Stomach (tissue), 8 donors: ENCODE measurements at regions not wholly inside any gene's neighbourhood (a gene's known extent, or its start where the extent isn't known, plus 50 kb on each side); places are given as distances from the start of the nearest gene placed in this dataset.
A peak's percentile ranks its signal among the peaks of the same experiment; 100 is the strongest.

Experiments
- DNase-seq, 2 donors: peaks; one replicate each; pipeline versions ENCODE4 v3.0.0 to v3.0.0-alpha.2; 2013 to 2019
- H3K27ac ChIP-seq, 5 donors: fragments of 200-600 bp in 4 of 5; sonication (generic) in 4 of 5; one replicate each; pipeline ENCODE4 v1.5.1; 2013 to 2019; ENCODE audit warnings: mild to moderate bottlenecking in 1 of 5, moderate library complexity in 1 of 5
- H3K27me3 ChIP-seq, 3 donors: fragments of 200-600 bp; sonication (generic); one replicate each; pipeline ENCODE4 v1.5.1; 2017 to 2019; ENCODE audit warnings: mixed run types in 1 of 3
- H3K36me3 ChIP-seq, 4 donors: fragments of 200-600 bp; sonication (generic); 1 replicate in 3 of 4; 2 replicates in 1 of 4; pipeline ENCODE4 v1.5.1; 2016 to 2019
- H3K4me1 ChIP-seq, 4 donors: fragments of 200-600 bp; sonication (generic); one replicate each; pipeline ENCODE4 v1.5.1; 2016 to 2019
- H3K4me3 ChIP-seq, 4 donors: fragments of 200-600 bp; sonication (generic) in 3 of 4; one replicate each; pipeline ENCODE4 v1.5.1; 2016 to 2019; ENCODE audit warnings: mild to moderate bottlenecking in 1 of 4
- H3K9me3 ChIP-seq, 4 donors: fragments of 200-600 bp; sonication (generic); one replicate each; pipeline ENCODE4 v1.5.1; 2016 to 2019
- CTCF ChIP-seq, 7 experiments: fragments of 450-650 bp in 4 of 7; fragments of 200-600 bp in 3 of 7; sonication (generic) in 3 of 7; IDR thresholded peaks; one replicate each; pipeline ENCODE4 v1.5.1; 2016 to 2019; ENCODE audit warnings: antibody characterized with exemption in 7 of 7, control low read depth in 2 of 7, mild to moderate bottlenecking in 1 of 7
- EP300 ChIP-seq: sonication (generic); formaldehyde crosslinking; IDR thresholded peaks from one replicate; pipeline ENCODE4 v1.6.1; 2017; ENCODE audit warnings: antibody characterized with exemption
- POLR2A ChIP-seq, 4 donors: fragments of 450-650 bp; IDR thresholded peaks; one replicate each; pipeline ENCODE4 v1.6.1; 2016; ENCODE audit warnings: antibody characterized with exemption in 4 of 4, control low read depth in 2 of 4, mild to moderate bottlenecking in 1 of 4, moderate library complexity in 1 of 4
- POLR2AphosphoS5 ChIP-seq, 3 donors: sonication (generic); formaldehyde crosslinking; IDR thresholded peaks; one replicate each; pipeline ENCODE4 v1.6.1; 2016; ENCODE audit warnings: antibody characterized with exemption in 3 of 3
- whole genome bisulfite sequencing, 5 donors: extraction: QIAGEN DNeasy Blood & Tissue Kit in 3 of 5; methylation state at CpG; one replicate each; pipeline versions ENCODE4 v1.1.5 to v1.1.7; 2013 to 2018; 5-methylcytosine and 5-hydroxymethylcytosine counted together
- intact Hi-C: fragments of 100-400 bp; cut with DNase I; formaldehyde crosslinking; loops from one replicate; pipeline ENCODE4 v1.15.1; 2023; ENCODE audit warnings: low total_unique reads
- donor health status: healthy with polysubstance abuse.
- donor health status: Bipolar disorder and iron deficiency.
- donor health status: healthy.

DNA sequence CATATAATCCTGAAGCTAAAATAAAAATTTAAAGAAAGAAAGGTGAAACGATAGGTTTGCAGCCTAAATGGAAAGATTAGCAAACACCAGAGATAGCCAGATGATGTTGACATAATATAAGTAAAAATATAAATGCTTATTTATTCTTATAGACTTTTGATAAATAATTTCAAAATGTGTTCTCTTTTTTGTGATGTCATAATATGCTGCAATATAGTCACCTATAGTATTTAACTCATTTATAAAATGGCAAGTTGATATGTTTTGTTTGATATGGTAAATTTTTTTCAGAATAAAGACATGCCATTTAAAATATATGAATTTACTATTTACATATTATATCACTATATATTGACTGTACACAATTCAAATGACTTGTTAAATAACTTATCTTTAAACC is 813.4 kb downstream of the LRFN5 start:
- TF ChIP-seq POLR2AphosphoS5 (IDR thresholded peaks at IDR 0.05) (no peak), CTCF (IDR thresholded peaks at IDR 0.05) (no peak), EP300 (no peak), POLR2A (IDR thresholded peaks at IDR 0.05) (no peak)
- no peak for DNase-seq
- no peaks in the 10 kb centered on the region for H3K36me3 ChIP-seq
- no peaks in the 10 kb centered on the region for H3K9me3 ChIP-seq
- intact Hi-C loops = no loop called here
- no peaks in the 10 kb centered on the region for H3K27me3 ChIP-seq
- no peak overlapping the region for H3K4me3 ChIP-seq
- H3K27ac ChIP-seq = no peak overlapping the region
- WGBS, 5 donors = 23 to 76% (median 60%) methylated on average over 1 of the region's 1 CpG
- no peaks in the 10 kb centered on the region for H3K4me1 ChIP-seq

- TF ChIP-seq EP300 (no peak), POLR2AphosphoS5 (IDR thresholded peaks at IDR 0.05) (no peak), CTCF (IDR thresholded peaks at IDR 0.05) (no peak), POLR2A (IDR thresholded peaks at IDR 0.05) (no peak)
- intact Hi-C loops = no loop called here
- H3K4me3 ChIP-seq = no peak overlapping the region
- no peaks in the 10 kb centered on the region for H3K36me3 ChIP-seq
- DNase-seq = no peak
- WGBS, 5 donors = 78 to 95% (median 89%) methylated on average over 1 of the region's 1 CpG
- H3K9me3 ChIP-seq = peaks cover 0 to 3% (median 0%) of the 10 kb centered on the region in 4 donors
- H3K4me1 ChIP-seq = no peaks in the 10 kb centered on the region
- no peak overlapping the region for H3K27ac ChIP-seq
- H3K27me3 ChIP-seq = no peaks in the 10 kb centered on the region
Measured at GRCh38 chr14:42407153-42407552, 800.5 kb downstream of the LRFN5 start.

GRCh38 chr14:42391146-42391834 is 784.6 kb downstream of the LRFN5 start:
- DNase-seq = no peak
- no peaks in the 10 kb centered on the region for H3K4me1 ChIP-seq
- no peak overlapping the region for H3K4me3 ChIP-seq
- no peak for TF ChIP-seq POLR2AphosphoS5 (IDR thresholded peaks at IDR 0.05)
- TF ChIP-seq POLR2A (IDR thresholded peaks at IDR 0.05) = no peak
- TF ChIP-seq CTCF (IDR thresholded peaks at IDR 0.05) = no peak
- TF ChIP-seq EP300 = no peak
- no peaks in the 10 kb centered on the region for H3K36me3 ChIP-seq
- H3K27me3 ChIP-seq = no peaks in the 10 kb centered on the region
- 30 to 52% (median 42%) methylated on average over 3 of the region's 3 CpGs for WGBS, 5 donors
- H3K27ac ChIP-seq = no peak overlapping the region
- H3K9me3 ChIP-seq = peaks cover 0 to 3% (median 0%) of the 10 kb centered on the region in 4 donors
- intact Hi-C loops = no loop called here

- Histone ChIP-seq H3K27ac (no peak overlapping the region), H3K4me3 (no peak overlapping the region), H3K4me1 (no peaks in the 10 kb centered on the region), H3K36me3 (no peaks in the 10 kb centered on the region), H3K9me3 (peaks cover 0 to 11% (median 0%) of the 10 kb centered on the region in 4 donors), H3K27me3 (no peaks in the 10 kb centered on the region)
- peak in 1 of 2 donors; percentile 0 for DNase-seq
- intact Hi-C loops = no loop called here
- 82 to 93% (median 85%) methylated on average over 2 to 4 of the region's 4 CpGs for whole genome bisulfite sequencing, 5 donors
- TF ChIP-seq EP300 (no peak), POLR2AphosphoS5 (IDR thresholded peaks at IDR 0.05) (no peak), POLR2A (IDR thresholded peaks at IDR 0.05) (no peak), CTCF (IDR thresholded peaks at IDR 0.05) (no peak)
Measured at GRCh38 chr14:42378880-42379279, 772.2 kb downstream of the LRFN5 start.
